ENCODE measurements at regions not wholly inside any gene's neighbourhood (a gene's known extent, or its start where the extent isn't known, plus 50 kb on each side); places are given as distances from the start of the nearest gene placed in this dataset.
"Not testable (repeated sequence)": the region's sequence is repeated elsewhere in the genome, so short reads cannot be mapped to it uniquely, and the experiment has no call there.

DNA sequence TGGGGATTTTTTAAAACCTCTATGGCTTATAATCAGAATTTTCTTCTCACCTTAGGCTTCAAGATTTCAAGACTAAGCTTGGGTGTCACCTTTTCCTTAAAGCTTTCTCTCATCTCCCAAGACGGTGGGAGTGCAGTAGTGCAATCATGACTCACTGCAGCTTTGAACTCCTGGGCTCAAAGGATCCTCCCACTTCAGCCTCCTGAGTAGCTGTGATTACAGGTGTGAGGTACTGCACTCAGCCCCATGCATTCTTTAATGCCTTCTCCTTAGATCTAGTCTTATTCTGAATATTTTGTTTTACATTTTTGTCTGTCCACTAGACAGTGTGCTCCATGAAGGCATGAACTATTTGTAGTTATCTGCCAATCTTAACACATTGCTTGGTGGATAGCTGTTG is 55.7 kb upstream of the FAT3 start:
- no peak for FAIRE-seq

DNA sequence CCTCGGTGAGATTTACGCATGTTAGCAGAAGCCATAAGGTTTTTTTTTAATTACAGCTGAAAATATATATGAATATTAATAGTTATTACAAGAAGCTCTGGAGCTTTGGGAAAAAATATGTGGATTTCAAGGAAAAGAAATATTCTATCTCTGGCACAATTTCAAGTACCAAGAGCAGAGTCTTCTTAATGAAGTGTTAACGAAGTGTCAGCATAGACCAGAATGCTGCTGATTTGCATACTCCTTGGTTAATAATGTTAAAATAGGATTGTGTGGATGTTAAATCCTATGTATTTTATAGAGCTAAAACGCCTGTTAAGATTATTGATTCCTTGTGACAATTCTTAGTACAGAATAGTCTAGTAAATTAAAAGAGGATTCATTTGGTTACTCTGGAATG is 57.0 kb upstream of the FAT3 start:
- FAIRE-seq: no peak

DNA sequence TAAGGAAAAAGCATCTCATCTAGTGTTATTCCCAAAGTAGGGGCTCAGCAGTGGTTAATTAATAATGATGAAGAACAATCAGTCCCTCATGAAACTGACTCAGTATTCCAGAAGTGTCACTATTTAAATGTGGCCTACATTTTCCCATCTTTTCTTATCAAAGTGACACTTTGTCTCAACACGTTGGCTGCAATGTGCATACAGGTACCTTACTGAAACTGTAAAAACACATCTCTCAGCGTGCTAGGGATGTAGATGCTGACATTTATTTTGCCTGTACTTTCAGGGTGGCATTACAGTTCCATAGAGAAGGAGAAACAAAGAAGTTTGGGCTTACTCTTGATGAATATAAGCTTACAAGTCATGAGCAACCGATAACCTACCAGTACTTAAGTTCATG is 58.3 kb upstream of the FAT3 start:
- no peak for FAIRE-seq

DNA sequence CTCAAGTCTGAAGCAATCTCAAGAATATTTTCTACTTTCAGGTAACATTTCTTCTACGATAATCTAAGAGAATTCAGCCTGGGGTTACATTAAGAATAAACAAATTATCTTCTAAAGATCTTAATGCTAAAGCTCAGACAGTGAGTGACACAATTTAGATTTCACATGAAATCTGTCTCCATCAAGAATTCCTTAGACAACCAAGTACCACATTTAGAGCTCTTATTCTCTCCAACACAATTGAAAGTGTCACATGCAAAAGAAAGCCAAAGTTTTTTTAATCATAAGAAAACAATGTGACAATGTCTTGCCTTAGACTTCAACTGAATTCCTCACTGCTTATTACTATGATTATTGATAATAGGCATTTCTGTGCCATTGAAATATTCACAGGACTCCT is 60.7 kb upstream of the FAT3 start:
- FAIRE-seq: no peak

DNA sequence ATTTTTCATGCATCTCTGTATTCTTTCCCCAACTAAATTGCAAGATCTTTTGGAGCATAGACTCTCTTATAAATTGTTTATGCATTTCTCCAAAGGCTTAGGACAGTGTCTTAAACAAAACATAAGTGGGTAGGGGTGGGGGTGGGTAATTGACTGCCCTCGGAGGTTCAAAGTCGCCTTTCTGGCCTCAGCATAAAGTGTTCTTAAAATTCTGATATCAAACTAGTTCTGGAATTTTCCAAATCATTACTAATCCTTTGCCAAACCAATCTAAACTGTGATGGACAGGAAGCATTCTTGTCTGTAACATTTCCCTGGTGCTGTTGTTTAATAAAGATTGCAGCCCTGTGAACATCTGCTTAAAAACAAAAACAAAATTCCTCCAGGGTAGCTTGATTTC is 61.8 kb upstream of the FAT3 start:
- no peak for FAIRE-seq

DNA sequence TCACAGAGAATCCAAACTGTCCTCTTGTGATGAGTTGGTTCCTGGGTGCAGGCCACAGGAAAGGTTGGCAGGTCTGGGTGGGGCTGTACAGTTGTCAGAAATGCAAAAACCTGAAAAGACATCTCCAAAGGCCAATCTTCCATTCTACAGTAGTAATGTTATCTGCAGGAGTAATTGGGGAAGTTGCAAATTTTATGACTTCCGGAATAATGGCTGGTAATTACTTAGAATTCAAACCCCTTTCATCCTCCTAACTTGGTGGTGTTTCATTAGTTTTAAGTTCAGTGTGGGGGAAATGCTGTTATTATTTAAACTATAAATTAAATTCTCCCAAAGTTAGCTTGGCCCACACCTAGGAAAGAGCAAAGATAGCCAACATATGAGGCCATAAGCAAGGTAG is 64.7 kb upstream of the FAT3 start:
- FAIRE-seq: no peak

DNA sequence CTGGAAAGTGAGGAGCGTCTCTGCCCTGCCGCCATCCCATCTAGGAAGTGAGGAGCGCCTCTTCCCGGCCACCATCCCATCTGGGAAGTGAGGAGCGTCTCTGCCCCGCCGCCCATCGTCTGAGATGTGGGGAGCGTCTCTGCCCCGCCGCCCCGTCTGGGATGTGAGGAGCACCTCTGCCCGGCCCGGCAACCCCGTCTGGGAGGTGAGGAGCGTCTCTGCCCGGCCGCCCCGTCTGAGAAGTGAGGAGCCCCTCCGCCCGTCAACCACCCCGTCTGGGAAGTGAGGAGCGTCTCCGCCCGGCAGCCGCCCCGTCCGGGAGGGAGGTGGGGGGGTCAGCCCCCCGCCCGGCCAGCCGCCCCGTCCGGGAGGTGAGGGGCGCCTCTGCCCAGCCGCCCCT is 67.2 kb upstream of the FAT3 start:
- FAIRE-seq: not testable (repeated sequence)

DNA sequence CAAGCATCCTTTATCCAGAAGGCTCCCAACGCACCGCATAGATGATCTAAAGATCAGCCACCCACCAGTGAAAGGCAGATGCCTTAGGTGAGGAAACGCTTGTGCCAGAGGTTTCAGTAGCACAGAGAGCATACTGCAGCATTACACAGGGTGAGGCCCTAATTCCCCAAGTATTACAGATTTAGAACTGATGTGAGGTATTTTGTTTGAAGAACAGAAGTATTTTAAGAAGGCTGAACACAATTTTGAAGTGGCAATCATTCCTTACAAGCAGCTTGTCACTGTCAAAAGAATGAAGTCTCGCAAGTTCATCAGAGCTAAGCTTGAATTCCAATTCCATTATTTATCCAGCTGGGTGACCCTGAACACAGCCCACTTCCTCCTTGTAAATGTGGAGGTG is 70.0 kb upstream of the FAT3 start:
- no peak for FAIRE-seq

DNA sequence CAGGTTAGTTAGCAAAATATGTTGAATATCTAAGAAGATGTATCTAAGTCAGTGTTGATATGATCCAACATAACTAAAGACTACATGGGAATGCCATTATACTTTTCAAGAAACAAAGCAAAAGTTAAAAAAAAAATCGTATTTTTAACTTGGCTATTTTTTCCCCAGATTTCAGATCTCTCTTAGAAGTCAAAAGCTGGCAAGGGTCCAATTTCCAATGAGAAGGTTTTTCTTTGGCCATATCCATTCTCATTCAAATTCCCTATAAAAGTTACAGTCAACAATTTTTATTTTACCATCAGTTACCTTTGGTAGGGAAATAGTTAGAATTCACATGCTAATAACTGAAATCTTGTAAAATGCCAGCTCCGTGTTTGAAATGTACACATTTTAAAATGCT is 70.5 kb upstream of the FAT3 start:
- no peak for FAIRE-seq

DNA sequence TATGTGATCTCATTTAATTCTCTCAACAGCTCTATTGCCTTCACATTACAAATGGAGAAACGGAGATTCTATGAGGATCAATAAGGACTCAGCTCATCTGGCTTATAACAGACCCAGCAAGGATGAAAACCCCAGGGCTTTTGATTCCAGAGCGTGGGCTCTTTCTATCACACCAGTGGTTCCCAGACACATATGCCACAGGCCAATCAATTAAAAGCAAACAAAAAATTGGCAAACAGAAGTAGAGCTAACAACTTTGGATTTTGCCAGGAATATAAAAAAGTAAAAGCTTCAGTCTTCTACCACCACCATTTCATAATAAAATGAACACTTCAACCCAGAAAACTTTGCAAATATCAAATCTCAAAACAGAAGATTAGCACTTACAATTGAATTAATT is 71.1 kb upstream of the FAT3 start:
- FAIRE-seq: no peak

DNA sequence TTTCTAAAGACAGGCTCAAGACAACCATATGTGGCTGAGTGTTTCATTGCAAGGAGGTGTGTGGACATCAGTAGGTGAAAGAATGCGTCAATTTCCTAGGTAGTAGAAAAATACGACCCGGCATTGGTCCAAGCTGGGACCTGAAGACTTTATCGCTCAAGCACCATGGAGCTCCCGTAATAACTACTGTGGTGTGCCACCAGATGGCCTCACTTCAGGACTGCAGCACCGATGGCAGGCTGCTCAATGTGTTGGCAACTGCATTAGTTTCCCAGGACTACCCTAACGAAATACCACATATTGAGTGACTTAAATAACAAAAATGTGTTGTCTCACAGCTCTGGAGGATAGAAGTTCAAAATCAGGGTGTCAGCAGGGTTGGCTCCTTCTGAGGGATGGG is 72.4 kb upstream of the FAT3 start:
- FAIRE-seq: no peak

DNA sequence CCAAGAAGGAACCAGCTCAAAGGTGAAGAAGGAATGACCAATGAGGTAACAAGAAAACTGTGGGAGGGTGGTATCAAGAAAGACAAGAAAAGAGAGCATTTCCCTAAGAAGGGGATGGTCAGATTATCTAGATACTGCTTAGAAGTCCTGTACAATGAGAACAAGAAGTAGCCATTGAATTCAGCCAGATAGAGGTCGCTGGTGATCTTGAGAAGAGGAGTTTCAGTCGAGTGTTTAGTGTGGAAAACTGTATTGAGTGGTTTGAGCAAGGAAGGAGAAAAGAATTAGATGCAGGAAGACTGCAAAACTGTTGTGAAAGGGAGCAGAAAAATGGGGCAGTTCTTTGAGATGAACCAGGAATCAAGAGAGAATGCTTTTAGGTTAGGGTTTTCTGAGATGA is 74.6 kb upstream of the FAT3 start:
- FAIRE-seq: no peak

DNA sequence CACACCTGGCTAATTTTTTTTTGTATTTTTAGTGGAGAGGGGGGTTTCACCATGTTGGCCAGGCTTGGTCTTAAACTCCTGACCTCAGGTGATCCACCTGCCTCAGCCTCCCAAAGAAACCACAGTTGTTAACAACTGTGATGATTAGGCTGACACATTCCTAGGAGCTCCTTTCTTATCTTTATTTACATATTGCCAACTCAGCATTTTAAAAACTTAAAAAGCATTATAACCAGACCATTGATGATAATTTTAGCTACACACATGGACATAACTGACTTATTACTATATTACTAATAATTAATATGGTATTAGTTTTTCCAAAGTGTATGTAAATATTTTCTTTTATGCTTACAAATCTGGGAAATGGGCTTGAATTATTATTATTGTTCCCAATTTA is 82.9 kb upstream of the FAT3 start:
- FAIRE-seq: no peak

DNA sequence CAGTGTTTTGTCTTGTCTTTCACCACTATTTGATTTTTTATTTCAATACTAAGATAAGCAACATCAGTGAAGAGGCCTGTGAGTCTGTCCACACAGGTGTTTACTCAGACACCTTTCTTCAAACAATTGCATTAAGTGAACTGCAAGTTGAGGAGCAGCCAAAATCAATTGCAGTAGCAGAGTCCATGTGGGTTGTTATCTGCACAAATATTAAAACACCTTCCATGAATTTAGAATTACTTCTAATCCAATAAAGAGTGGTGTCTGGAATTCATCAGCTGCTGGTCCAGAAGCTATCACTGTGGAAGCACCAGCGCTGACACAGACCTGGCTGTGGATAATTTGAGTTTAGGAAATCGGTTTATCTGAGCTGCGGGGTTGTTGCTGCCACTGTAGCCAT is 83.5 kb upstream of the FAT3 start:
- FAIRE-seq: no peak

DNA sequence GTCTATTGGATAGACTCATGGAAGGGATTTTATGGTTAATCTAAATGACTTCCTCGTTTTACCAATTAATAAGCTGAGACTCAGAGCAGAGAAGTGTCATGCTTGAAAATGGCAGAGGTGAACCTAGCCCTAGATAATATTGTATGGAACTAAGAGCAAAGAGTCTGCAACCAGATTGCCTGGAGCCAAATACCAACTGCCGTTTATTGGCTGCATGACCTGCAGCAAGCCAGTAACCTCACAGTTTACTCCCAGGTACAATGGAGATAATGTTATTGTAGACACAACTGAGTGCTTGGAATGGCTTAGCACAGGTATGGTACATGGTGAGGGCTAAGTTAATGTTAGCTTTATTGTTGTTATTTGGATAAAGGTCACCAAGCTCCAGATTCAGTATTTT is 84.6 kb upstream of the FAT3 start:
- FAIRE-seq: no peak

DNA sequence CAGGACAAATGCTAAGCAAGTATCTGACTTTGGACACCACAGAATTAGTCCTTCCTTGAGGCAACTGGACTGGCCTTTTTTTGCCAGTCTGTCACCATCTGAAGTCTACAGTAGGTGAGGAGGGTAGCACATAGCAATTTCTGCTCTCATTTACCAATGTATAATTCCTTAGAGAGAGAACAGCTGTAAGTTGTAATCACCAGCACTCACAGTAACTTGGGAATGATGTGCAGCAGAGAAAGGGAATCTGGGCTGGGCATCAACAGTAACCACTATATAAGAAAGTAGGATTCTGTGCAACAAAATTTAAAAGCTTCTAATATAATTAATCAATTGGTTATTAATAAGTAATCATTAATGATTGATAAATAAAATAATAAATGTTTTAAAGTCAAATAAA is 86.3 kb upstream of the FAT3 start:
- FAIRE-seq: no peak

DNA sequence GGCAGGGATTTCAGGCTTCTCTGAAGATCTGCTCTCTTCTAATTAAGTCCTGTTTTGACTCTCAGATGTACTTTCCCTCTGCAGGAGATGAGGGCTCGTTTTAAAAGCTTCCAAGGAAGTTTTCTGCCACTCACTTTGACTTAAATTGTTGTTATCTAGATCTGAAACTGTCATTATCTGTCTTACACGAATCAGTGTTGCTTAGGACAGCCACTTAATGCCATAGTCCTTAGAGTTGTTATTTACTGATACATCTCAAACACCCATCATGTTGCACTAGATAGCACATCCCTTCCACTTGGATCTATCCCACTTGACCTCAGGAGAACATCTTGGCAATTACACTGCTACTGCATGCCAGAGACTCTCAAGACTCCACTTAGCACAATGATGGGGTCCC is 86.9 kb upstream of the FAT3 start:
- FAIRE-seq: no peak

DNA sequence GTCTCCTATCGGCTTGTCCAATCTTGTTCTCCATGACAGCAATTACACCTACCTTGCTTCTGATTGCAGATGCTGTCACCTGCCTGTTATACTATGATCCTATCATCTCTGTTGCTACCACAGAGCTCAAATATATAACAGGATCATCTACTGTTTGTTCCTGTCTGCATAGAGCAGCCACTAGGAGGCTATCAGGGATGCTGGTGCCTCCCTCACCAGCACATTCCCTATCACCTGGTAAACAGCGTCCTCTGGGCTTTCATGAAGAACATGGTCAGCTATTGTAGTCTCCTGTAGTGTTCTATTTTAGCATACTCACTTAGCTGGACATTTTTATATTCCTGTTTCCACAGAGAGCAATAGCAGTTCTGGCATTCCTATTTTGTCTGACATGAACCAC is 87.8 kb upstream of the FAT3 start:
- no peak for FAIRE-seq

DNA sequence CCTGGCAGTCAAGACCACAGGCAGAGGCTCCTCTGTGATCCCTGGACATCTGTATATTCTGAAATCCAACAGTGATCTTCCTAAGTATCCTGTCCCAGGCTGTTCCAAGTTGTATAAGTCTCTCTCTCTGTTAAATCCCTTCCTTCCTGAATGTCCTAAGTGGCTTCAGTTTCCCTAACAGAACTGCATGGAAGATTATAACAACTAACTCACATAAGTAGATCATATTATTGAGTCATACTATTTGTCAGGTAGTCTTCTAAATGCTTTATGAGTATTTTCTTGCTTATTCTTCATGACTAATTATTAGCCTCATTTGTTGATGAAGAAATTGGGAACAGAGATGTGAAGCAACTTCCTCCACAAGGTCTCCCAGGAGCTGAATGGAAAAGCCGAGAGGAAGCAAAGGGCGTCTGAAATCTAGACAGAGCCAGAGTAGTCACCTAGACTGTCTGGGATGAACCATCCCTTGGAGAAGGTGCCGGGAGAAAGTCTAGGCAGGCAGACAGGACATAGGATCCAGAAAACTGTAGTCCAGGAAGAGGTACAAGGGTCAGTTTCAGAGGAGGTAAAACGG is 93.2 kb upstream of the FAT3 start:
- no peak for FAIRE-seq

DNA sequence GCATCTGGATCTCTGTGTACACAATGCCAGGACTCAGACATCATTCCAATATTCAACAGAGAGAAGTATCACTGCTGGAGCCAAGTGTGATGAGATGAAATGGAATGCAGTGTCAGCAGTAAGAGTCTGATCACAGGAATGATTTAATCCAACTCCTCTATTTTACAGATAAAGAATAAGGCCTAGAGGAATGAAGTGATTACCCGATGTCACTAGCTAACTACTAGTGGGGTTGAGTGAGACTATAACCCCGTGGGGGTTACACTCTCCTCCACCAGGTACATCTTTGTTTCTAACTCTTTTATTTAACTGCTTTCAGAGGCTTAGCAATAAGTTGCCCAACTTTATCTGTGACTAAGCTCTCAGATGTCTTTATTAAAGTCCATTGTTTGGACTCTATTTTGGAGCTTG is 94.2 kb upstream of the FAT3 start:
- no peak for FAIRE-seq

DNA sequence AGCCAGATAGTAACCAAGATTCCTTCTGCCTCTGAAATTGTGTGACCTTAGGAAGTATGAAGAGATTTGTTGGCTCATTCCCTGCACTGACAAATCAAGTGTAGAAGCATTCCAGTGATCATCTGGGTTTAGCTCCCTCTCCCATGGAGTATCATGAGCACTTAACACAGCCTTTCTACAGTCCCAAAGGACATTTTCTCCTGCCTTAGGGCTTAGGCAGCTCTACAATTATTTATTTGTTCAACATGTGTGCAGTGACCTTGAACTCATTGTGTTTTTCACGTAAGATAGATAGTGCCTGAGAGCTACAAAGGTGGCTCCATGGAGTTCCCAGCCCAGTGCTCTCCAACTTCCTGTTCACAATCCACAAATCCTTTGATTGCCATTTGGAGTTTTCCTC is 94.8 kb upstream of the FAT3 start:
- FAIRE-seq: no peak

DNA sequence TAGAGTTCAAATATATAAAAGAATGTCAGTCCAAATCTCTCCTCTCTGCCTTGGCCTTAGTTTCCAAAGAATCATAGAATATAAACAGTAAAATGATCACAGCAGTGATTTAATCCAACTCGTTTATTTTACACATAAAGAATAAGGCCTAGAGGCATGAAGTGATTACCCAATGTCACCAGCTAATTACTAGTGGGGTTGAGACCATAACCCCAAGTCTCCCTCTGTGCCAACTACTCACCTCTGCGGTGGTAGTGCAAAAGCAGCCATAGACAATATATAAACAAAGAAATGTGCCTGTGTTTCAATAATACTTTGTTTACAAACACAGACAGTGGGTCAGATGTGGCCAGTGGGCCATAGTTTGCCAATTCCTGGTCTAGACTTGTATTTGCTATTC is 96.6 kb upstream of the FAT3 start:
- FAIRE-seq: no peak

DNA sequence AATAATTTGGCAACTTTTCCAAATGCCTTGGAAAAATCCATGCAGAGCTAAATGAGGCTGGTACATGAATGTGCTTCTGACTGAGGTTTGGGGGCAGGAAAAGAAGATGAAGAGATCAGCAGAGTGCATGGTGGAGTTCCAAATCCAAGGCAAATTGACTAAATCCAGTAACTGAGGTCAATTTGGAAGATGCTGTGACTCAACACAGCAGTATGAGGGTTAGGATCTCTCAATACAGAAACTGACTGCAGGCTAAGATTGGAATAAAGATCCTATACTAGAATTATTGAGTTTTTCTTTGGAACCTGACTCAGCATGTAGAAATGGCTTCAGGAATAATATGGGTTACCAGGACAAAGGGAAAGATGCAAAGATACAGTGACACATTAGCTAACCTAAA is 99.3 kb upstream of the FAT3 start:
- FAIRE-seq: no peak

DNA sequence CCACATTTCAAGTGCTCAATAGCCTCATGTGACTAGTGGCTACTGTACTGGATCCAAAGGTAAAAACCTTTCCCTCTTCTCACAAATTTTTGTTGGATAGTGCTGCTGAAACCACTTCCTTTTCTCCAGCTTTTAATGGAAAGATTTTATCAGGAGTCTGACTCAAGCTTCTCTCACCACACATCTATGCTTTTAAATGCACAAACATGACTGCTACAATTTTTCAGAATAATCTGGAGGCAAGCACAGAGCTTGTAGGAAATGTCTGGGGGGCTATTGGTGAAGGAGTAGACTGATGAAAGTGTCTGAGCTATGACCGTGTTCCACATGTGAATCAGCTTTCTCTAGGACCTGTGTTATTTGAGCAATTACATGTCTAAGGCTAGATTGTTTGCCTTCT is 101.1 kb upstream of the FAT3 start:
- FAIRE-seq: no peak

DNA sequence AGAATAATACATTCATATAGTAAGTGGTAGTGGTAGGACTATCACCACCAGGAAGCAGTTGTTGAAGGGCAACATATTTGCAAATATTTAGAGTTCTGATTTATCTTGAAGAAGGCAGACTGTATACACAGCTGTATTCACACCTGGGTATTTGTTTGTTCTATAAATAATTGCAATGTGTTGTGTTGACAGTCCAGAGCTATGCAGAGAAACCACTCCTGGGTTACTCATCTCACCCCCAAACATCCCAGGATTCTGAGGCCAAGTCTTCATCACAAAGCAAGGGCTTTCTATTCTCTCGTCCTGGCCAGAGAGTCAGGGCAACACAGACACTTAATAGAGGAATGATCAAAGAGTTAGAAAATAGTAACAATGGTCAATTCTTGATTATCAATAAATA is 102.1 kb upstream of the FAT3 start:
- FAIRE-seq: no peak

DNA sequence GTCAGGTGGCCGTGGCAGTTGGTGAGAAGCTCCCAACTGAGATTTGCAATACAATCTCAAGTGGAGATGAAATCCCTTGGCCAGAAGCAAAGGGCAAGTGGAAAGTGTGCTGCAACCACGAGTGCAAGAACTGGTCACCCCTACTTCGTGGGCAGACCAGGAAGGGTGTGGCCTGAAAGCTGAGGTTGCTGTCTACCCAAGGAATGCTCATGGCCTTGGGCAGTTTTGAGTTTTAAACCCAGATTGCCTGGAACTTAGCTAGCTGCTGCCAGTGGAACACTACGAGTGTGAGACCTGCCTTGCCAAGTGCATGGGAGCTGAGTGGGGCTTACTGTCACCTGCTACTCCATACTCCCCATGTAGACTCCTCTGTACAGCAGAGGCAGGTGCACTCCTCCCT is 113.3 kb upstream of the FAT3 start:
- no peak for FAIRE-seq

Data from A204.1 (cell line).